NCI-H1930 (cell line): ENCODE measurements at regions not wholly inside any gene's neighbourhood (a gene's known extent, or its start where the extent isn't known, plus 50 kb on each side); places are given as distances from the start of the nearest gene placed in this dataset.

ENCODE experiments used
- DNase-seq, 2 experiments: peaks; one replicate each; lab custom pipeline; 2025; lab: John Stamatoyannopoulos, UW

DNA sequence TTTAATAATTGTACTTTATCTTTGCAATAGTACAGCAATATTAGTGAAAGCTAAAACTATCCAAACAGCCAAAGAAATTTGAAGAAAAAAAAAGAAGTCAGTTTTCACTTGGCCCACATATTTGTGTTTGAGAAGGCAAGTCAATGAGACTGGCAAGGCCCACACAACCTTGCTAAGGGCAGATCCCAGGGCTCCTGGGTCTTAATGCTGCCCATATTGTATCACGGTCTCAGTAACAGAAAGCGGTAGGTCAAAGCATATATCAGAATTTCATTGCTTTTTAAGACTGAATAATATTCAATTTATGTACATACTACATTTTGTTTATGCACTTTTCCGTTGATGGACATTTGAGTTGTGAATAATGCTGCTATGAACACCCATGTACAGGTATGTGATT lies 262.0 kb upstream of the TOPAZ1 start:
- DNase-seq, result no peak

DNA sequence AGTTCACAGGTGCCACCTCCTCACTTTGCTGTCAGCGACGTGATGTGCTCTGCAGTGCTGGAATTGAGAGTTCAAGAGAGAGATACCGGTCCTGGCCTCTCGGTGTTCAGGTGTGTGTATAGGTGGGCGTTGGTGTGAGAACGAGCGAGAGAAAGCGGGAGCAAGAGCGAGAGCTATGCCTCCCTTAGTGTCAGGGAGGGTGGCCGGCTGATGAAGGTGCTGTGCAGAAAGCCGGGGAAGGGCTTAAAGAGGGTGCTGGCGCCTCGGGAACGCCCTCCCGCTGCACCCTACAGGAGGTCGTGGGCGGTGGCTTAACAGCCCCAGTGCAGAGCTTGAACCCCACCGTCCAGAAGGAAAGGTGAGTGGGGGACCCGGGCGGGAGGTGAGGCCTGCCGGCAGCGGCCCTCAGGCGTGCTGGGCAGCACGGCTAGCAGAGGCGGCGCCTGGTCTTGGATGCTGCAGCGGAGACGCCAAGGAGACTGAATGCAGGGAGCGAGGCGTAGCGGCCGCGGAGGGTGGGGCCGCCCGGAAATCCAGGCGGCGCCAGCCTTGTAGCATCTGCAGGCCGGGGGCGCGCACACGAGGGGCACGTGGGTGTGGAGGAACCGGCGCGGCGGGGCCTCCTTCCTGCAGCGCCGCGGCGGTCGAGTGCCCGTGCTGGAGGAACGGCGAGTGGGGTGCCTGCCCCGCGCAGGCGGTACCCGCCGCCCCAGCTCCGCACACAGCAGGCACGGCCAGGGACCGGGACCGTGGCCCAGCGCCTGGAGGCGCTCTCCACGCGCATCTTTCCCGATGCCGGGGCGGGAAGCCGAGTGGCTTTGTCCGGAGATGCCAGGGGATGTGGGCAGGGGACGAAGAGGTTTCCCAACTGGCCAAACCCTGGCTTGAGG lies 246.8 kb upstream of the TOPAZ1 start:
- peak in 1 of 2 experiments; percentile 33 for DNase-seq

DNA sequence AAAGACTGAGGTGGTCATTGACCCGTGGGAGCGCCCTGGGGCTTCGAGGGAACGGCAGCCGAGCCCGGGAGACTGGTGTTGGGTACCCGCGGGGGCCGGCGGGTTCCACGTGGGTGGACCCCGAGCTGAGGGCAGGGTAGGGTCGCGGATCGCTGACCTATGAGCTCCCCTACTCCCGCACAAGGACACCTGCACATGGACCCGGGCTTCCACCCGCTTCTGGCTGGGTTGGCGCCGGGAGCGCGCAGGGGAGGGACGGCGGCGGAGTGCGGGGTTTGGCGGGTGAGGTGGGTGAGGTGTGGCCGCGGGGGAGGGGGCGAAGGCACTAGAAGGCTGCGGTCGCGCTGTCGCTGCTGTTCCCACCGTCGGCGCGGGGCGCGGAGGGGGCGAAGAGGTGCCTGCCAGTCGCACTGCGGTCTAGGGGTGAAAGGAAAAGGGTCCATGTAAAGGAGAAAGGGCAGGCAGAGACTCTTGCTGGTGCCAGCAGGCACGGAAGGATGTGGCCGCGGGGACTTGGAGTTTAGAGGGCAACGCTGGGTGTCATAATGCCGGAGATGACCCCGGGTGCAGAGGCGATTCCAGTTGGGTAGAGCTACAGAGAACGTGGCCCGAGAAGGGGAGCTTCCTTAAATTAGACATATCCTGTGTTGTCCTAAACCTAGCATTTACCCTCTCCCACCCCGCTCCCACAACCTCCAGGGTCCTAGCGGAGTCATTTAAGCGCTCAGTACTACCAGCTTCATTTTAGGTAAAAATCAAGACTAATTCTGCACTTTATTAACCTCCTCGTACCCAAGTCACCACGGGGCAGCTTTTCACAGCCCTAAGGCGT lies 245.9 kb upstream of the TOPAZ1 start:
- DNase-seq, result no peak

DNA sequence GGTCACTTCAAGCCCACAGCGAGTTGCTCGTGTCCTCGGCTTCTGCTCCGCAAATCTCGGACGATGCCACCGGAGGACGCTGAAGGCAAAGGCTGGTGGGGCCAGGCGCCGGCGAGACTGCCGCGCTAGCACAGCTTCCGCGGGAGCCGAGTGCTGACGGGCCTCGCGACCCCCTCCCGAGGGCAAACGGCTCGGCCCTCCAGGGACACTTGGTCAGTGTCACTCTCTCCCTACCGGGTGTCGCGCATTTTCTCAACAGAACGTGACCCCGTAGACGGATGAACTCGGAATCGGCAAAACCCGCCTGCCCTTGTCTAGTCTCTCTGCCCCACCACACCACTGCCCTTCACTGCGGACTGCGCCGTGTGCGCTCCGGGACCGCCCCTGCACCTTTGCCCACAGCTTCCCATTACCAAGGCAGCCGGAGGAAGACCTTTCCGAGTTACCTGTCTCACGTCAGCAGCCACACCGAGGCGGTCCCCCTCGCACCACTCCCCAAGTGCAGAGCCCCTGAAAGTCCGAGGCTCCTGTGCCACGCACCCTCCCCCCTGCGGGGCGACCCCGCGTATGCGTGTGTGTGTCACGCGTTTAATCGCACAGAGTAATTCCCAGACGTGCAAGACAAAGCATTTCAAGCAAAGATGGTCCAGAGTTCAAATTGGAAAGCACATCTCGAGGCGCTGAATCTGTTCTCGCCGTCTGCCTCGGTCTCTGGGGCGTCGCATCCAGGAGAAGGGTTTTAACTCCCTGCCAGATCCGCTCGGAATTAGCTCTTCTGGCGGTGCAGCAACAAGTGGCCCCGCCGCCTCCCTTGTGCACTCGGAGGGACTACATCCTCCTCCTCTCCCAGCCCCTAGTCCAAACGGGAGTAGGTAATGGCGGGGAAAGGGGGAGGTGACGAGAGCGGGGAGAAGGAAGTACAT lies 245.0 kb upstream of the TOPAZ1 start:
- DNase-seq, result peak; percentile 6 to 31

DNA sequence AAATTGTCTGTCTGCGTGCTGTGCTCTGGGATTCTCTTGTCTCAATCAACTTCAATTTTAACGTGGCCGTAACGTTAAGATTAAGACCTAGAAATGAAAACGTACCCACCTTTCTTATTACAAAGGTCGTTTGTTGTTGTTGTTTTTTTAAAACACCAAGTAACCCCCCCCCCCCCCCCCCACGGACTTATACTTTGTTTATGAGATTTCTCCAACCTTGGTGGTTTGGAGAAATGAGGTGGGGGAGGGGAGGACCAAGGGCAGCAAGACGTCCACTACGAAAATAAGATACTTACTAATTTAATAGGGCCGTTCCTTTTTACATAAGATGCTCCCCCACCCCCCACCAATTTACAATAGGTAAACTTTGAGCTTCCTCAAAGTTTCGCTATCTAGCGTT lies 244.4 kb upstream of the TOPAZ1 start:
- DNase-seq, result no peak

DNA sequence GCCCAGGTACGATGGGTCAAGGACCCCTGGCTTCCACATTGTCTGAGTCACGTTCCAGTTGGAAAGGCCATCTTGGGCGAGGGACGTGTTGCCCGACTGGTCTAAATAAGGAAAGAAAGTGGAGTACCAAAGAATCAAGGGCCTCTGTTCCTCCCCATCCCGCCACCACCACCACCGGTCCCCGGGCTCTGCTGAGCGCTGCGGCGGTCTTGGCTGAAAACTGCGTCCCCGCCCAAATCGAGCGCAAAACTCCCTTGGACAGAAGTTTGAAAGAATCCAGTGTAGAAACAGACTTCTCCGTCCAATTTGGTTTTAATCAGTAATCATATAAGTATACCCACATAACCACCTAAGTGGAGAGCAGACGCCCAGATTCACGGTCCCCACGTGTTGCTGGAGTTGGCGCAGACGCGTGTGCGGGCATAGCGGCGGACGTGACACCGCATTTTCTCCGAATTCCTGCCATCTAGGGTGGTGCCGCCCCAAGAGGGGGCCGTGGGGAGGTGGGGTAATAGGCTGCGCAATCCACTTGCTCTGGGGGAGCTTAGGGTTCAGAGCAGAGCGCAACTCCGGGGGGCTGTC lies 243.8 kb upstream of the TOPAZ1 start:
- no peak for DNase-seq

DNA sequence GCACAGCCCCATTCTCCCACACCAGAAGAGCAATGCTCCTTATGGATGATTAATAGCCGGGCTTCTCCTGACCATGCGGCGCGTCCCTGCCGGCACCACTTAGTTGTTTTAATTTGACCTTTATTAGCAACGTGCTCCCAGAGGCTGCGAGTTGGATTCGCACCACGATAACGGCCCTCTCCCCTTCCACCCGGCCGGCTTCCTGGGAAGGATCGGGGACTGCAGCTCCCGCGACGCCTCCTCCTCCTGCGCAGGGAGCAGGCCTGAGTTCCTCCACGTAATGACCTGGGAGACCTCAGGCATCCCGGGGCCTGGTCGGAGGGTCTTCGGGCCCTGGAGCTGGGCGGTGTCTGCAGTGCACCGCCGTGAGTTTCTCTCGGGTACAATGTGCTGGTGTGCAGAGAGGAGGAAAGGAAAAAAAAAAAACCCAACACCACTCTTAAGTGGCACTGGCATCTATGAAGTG lies 243.3 kb upstream of the TOPAZ1 start:
- DNase-seq, result no peak

DNA sequence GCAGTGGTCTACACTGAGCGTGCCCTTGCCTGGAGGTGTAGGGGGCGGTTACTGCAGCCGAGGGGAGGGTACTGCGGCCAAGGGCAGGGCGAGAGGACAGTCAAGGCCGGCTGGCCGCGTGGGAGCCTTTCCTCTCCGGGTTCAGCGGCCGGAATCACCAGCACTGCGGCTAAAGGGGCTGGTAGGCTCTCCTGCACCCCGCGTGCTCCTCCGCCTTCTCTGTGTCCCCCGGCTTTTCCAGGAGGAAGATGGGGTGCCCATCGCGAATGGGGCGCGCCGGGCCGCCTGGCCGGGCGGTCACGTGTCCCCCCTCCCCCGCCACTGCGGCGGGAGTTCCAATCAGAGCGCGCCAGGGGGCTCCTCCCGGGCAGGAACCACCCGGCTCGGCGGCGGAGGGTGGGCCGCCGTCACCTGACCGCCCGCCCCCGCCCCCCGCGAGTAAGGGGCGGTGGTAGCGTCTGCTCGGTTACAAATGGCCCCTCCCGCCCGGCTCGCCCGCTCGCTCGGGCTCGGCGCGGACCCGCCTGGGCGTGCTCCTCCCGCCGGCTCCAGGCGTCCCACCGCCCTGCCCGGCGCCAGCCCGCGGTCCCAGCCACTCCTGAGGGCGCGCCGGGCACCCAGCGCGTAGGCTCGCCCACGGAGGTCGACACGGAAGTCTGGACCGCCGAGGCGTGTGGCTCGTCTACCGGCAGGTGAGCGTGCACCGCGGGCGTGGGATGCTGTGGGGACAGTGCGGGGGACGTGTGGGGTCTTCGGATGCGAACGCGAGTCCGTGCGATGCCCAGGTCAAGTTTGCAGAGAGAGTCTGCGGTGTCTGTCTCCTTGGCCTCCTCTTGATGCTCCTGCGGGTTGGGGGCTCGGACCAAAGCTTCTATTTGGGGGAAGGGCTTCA lies 242.6 kb upstream of the TOPAZ1 start:
- peak; percentile 63 to 82 for DNase-seq

DNA sequence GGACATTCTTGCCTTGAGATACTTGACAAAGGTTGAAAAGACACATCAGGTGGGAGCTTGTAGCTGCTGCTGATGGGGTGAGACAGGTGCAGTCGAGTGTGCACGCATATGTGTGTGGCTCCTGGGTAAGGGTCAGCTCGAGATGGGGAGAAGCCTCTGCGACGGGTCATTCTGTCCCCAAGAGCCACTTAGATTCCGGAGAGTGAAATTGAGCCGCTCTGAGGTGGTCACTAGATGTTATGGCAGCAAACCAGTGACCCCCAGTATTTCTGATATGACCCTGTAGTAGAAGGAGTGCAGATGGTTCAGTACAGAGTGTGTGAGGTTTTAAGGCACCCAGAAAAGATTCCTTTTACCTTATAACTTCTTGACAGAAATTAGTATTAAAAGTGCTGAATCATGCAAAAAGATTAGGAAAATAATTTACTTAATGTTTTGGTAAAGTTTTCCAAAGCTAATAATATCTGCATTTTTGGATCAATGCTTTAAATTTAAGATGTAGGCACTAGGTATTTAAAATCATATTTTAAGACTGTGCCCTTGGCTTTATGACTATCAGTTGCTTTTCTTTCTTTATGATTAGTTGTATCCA lies 241.9 kb upstream of the TOPAZ1 start:
- no peak for DNase-seq

DNA sequence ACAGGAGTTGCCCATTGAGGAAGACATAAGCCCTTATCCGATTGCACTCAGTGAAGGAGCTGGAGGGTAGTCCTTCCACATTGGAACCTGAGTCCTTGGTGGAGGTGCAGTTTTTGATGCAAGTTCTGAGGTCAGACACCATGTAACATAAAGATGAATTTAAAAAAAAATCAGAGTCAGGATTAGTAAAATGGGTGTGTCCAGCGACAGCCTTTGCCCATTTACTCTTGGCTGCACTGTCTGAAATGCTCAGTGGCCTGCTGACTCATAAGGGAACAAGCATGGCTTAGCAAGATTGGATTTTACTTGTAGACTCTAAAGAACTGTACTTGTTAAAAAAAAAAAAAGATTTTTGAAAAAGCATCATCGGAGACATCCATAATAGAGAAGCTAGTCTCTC lies 241.1 kb upstream of the TOPAZ1 start:
- DNase-seq, result no peak

DNA sequence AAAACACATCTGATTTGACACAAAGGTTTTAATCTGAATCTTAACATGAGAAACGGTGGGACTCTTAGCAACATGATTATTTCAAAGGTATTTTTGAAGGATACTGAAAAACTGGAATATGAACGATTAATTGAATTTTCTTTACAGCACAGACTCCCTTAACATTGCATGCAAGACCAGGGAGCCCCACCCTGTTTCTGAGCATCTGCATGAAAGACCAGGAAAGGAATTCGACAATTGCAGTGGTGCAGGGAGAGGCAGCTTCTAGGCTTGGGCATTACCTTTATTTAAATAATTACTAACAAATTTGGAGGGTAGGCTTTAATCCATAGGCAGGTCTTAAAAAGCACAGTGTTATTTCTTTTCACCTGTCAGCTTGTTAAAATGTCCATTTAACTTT lies 240.6 kb upstream of the TOPAZ1 start:
- no peak for DNase-seq

DNA sequence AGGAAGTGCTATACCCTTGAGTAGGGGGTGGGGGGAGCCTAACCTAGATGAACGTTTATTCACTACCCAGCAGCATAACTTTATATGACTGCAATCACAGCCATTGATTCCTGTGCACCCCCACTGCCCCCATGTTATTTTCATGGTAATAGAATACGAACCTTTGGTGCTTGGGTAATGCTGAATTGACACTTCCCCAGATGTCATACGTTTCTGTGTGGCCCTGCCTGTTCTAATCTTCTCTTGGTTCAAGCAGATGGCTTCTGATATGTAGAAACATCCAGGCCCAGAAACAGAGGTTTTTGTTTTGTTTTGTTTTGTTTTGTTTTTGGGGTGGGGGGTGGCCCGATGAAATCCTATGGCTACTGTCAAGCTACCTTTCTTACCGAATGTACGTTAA lies 237.9 kb upstream of the TOPAZ1 start:
- DNase-seq, result no peak

DNA sequence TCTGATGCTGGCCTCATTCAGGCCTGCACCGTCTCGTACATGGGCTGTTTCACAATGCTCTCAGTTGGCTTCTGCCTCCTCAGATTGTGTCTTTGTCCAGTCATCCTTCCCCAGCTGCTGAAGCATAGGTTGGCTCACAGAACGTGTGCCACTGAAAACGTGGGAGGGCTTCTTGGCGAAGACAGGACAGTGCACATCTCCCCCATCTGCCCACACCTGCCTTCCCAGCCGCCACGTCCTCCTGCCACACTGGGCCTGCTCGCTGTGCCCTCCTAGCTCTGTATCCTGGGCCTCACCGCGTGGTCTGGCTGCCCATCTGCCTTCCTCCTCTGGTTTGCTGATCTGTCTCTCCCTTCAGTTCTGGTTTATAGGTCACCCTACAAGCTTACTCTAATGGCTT lies 230.0 kb upstream of the TOPAZ1 start:
- no peak for DNase-seq

DNA sequence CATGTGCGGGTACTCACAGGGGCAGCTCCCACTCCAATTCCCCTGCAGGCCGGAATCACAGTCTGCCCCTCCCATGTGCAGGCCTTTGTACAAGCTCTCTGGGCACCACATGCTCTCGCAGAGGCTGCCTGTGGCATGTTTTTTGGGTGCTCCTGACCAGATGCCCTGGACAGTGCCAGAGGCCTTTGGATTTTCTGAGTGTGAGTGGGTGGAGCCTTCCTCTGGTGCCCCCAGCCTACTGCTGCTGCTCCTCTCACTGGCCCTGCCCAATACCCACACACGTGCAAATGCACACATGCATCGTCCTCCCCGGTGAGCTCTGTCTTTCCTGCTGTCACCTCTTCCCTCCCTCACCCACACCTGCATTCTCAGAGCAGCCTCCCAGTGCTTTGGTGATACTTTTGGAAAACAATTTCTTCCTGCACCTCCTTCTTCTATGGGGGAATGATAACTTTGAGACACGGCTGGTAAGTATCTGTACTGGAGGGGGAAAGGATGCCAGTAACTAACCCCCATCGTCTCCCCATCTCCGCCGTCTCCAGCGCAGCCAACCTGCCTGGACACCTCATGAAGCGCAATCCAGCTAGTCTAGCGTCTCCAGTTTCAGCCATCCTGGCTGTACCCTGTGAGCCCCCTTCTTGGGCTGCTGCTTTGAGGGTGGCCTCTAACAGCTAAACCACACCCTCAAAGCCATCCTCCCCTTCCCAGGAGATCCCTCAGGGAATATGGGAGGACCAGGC lies 229.4 kb upstream of the TOPAZ1 start:
- DNase-seq, result no peak

DNA sequence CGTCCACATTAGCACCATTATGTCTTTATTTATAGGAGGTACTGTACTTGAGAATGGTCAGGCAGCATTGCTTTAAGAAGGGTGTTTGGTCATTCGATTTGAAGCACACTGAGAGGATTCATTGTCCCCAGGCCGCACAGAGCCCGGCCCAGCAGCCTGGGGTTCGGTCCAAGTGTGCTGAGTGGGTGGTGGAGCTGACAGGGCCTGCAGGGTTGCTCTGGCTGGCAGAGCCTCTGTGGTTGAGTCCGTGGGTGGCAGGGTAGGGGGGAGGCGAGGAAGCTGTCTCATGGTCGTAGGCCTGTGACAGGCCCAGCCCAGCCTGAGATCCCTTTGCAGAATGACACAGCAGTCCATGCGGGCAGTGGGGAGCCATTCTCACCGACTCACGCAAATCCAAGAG lies 227.7 kb upstream of the TOPAZ1 start:
- no peak for DNase-seq

DNA sequence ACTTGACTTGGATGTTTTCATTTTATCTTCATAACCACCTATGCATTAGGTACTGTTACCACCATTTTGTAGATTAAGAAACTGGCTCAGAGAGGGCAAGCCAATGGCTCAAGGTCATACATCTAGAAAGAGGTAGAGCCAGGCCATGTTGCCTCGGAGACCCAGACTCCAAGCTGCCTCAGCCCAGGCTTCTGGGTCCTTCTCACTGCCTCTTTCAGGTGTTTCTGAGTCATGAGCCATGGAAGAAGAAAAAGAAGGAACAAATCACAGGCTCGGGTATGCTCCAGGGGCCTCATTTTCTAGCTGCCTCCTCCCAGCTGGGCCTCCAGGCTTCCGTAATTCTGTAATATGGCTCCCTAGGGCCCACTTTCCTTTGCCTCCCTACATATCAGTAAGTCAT lies 226.5 kb upstream of the TOPAZ1 start:
- no peak for DNase-seq

DNA sequence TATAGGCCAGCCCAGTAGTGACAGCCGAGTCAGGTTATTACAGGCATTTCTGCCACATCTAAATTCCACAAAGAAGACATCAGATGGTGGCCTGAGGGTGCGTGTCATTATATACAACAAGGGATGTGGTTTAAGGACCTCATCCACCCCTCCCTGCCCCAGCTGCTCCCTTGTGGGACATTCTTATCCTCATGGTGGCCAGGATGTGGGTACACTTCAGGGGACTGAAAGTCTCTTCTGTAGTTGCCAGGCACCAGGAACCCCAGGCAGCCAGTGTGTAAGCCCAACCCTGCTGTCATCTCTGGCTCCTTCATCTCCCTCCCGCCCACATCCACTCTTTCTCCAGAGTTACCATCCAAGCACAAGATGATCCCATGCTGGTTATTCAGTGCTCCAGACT lies 224.9 kb upstream of the TOPAZ1 start:
- DNase-seq, result no peak

DNA sequence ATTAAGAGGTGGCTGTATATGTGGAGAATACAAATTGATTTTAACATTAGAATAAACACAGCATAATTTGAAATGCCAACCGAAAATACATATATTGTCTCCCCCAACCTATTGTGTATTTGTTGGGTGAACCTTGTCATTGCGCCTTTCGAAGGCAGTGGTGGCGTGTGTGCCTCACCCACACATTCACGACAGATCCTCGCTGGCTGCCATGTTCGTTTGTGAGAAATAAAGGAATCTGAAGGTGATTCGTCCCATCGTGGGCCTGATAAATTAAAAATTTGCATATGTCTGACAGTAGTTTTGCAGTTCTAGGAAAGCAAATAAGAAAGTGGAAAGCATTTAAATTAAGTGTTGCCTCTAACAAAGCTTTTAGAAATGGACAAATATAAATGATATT lies 222.8 kb upstream of the TOPAZ1 start:
- DNase-seq, result no peak

DNA sequence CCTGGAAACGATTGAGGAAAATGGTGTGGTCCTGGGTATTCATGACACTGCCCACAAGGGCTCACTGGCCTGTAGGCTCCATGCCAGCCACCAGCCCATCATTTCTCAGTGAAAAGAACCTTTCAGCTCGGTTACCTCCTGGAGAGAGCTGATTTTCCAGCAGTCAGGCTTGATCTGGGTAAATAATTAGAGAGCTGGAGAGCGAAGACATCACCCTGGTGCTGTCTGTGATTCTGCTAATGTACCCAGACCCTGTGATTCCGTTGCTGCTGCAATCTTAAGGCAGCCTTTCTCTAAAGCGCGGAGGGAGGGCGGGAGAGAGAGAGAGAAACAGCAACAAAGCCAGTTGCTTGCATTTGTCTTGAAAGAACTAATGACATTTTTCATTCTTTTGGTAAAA lies 221.9 kb upstream of the TOPAZ1 start:
- DNase-seq, result no peak

DNA sequence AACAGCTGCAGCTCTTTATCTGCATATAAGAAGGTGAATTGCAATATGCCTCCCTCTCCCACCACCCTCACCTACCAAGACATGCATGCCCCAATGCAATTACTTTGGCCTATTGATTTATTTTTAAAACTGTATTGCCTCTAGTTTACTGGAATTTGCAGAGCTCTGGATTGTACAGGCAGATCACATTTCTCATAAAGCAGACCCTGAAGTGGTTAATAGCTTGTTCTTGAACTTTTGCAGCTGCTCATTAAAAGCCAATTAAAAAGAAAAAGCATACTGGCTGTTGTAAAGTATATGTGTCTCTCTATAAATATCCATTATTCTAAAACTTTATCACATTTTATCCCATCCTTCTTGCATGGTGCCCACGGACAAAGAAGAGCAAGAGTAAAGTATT lies 221.5 kb upstream of the TOPAZ1 start:
- DNase-seq, result no peak
